Kidney tubule cell (primary cell): ENCODE measurements at regions not wholly inside any gene's neighbourhood (a gene's known extent, or its start where the extent isn't known, plus 50 kb on each side); places are given as distances from the start of the nearest gene placed in this dataset.
"Not testable (repeated sequence)": the region's sequence is repeated elsewhere in the genome, so short reads cannot be mapped to it uniquely, and the experiment has no call there.

Experiments used
- DNase-seq: peaks from one replicate; pipeline ENCODE4 v3.0.0-alpha.2; 2018; ENCODE audit warnings: low spot score

GRCh38 chr4:159551281-159551680 lies 448.4 kb downstream of the RAPGEF2 start:
- DNase-seq: no peak

- no peak for DNase-seq
Measured at GRCh38 chr4:159552979-159553768, 450.3 kb downstream of the RAPGEF2 start.

- no peak for DNase-seq
Measured at GRCh38 chr4:159555873-159556272, 453.0 kb downstream of the RAPGEF2 start.

GRCh38 chr4:159562366-159562765 lies 459.5 kb downstream of the RAPGEF2 start:
- no peak for DNase-seq

- no peak for DNase-seq
Measured at GRCh38 chr4:159563257-159563656, 460.4 kb downstream of the RAPGEF2 start.

GRCh38 chr4:159564615-159565014 lies 461.7 kb downstream of the RAPGEF2 start:
- no peak for DNase-seq

GRCh38 chr4:159566786-159567185 lies 463.9 kb downstream of the RAPGEF2 start:
- DNase-seq: no peak

GRCh38 chr4:159577241-159577640 lies 474.4 kb downstream of the RAPGEF2 start:
- no peak for DNase-seq

- DNase-seq: no peak
Measured at GRCh38 chr4:159582685-159583084, 479.8 kb downstream of the RAPGEF2 start.

GRCh38 chr4:159592898-159593556 lies 490.1 kb downstream of the RAPGEF2 start:
- DNase-seq: no peak

- no peak for DNase-seq
Measured at GRCh38 chr4:159593681-159594080, 490.8 kb downstream of the RAPGEF2 start.

- DNase-seq: no peak
Measured at GRCh38 chr4:159594576-159594975, 491.7 kb downstream of the RAPGEF2 start.

- DNase-seq: not testable (repeated sequence)
Measured at GRCh38 chr4:159595101-159595500, 492.2 kb downstream of the RAPGEF2 start.

GRCh38 chr4:159598602-159599001 lies 495.7 kb downstream of the RAPGEF2 start:
- DNase-seq: no peak

- no peak for DNase-seq
Measured at GRCh38 chr4:159600061-159600460, 497.2 kb downstream of the RAPGEF2 start.

- DNase-seq: no peak
Measured at GRCh38 chr4:159604781-159605180, 501.9 kb downstream of the RAPGEF2 start.

GRCh38 chr4:159606835-159607234 lies 504.0 kb downstream of the RAPGEF2 start:
- DNase-seq: peak; percentile 56

GRCh38 chr4:159607809-159608208 lies 504.9 kb downstream of the RAPGEF2 start:
- DNase-seq: peak; percentile 32

- peak; percentile 56 for DNase-seq
Measured at GRCh38 chr4:159608436-159608835, 505.6 kb downstream of the RAPGEF2 start.

GRCh38 chr4:159632031-159632430 lies 529.2 kb downstream of the RAPGEF2 start:
- DNase-seq: no peak

- no peak for DNase-seq
Measured at GRCh38 chr4:159639671-159640323, 536.9 kb downstream of the RAPGEF2 start.

GRCh38 chr4:159649237-159649636 lies 546.4 kb downstream of the RAPGEF2 start:
- DNase-seq: no peak

GRCh38 chr4:159652871-159653270 lies 550.0 kb downstream of the RAPGEF2 start:
- peak; percentile 75 for DNase-seq
